ENCODE measurements at regions not wholly inside any gene's neighbourhood (a gene's known extent, or its start where the extent isn't known, plus 50 kb on each side); places are given as distances from the start of the nearest gene placed in this dataset.
"Not testable (repeated sequence)": the region's sequence is repeated elsewhere in the genome, so short reads cannot be mapped to it uniquely, and the experiment has no call there.

GRCh38 chr2:106307860-106308259, 113.8 kb upstream of the UXS1 start:
- Mint-ChIP-seq H3K4me1 (ENCODE audit: low read depth) (no peaks in the 10 kb centered on the region), H3K27me3 (ENCODE audit: low read depth) (peaks cover 25% of the 10 kb centered on the region), H3K36me3 (ENCODE audit: low read depth) (no peaks in the 10 kb centered on the region), H3K9me3 (no peaks in the 10 kb centered on the region), H3K27ac (no peak overlapping the region), H3K4me3 (no peak overlapping the region)

GRCh38 chr2:106306387-106306786, 112.3 kb upstream of the UXS1 start:
- Mint-ChIP-seq H3K27ac (no peak overlapping the region), H3K27me3 (ENCODE audit: low read depth) (peaks cover 25% of the 10 kb centered on the region), H3K36me3 (ENCODE audit: low read depth) (no peaks in the 10 kb centered on the region), H3K4me3 (no peak overlapping the region), H3K4me1 (ENCODE audit: low read depth) (no peaks in the 10 kb centered on the region), H3K9me3 (no peaks in the 10 kb centered on the region)

- Mint-ChIP-seq H3K9me3 (no peaks in the 10 kb centered on the region), H3K27ac (no peak overlapping the region), H3K4me1 (ENCODE audit: low read depth) (no peaks in the 10 kb centered on the region), H3K4me3 (no peak overlapping the region), H3K27me3 (ENCODE audit: low read depth) (peaks cover 25% of the 10 kb centered on the region), H3K36me3 (ENCODE audit: low read depth) (no peaks in the 10 kb centered on the region)
Measured at GRCh38 chr2:106304612-106305184, 110.6 kb upstream of the UXS1 start.

- Mint-ChIP-seq H3K27me3 (ENCODE audit: low read depth) (peaks cover 3% of the 10 kb centered on the region), H3K36me3 (ENCODE audit: low read depth) (no peaks in the 10 kb centered on the region), H3K4me3 (no peak overlapping the region), H3K27ac (no peak overlapping the region), H3K9me3 (no peaks in the 10 kb centered on the region), H3K4me1 (ENCODE audit: low read depth) (no peaks in the 10 kb centered on the region)
Measured at GRCh38 chr2:106299696-106300095, 105.6 kb upstream of the UXS1 start.

GRCh38 chr2:106296182-106296815, 102.2 kb upstream of the UXS1 start:
- no peaks in the 10 kb centered on the region for H3K36me3 Mint-ChIP-seq (ENCODE audit: low read depth)
- no peak overlapping the region for H3K27ac Mint-ChIP-seq
- H3K4me1 Mint-ChIP-seq (ENCODE audit: low read depth) = no peaks in the 10 kb centered on the region
- H3K9me3 Mint-ChIP-seq = no peaks in the 10 kb centered on the region
- H3K27me3 Mint-ChIP-seq (ENCODE audit: low read depth) = no peaks in the 10 kb centered on the region
- H3K4me3 Mint-ChIP-seq = no peak overlapping the region

GRCh38 chr2:106294182-106294581, 100.1 kb upstream of the UXS1 start:
- Mint-ChIP-seq H3K27me3 (ENCODE audit: low read depth) (no peaks in the 10 kb centered on the region), H3K36me3 (ENCODE audit: low read depth) (no peaks in the 10 kb centered on the region), H3K4me3 (no peak overlapping the region), H3K9me3 (no peaks in the 10 kb centered on the region), H3K4me1 (ENCODE audit: low read depth) (no peaks in the 10 kb centered on the region), H3K27ac (no peak overlapping the region)

- Mint-ChIP-seq H3K9me3 (no peaks in the 10 kb centered on the region), H3K4me1 (ENCODE audit: low read depth) (no peaks in the 10 kb centered on the region), H3K27ac (no peak overlapping the region), H3K4me3 (no peak overlapping the region), H3K27me3 (ENCODE audit: low read depth) (no peaks in the 10 kb centered on the region), H3K36me3 (ENCODE audit: low read depth) (no peaks in the 10 kb centered on the region)
Measured at GRCh38 chr2:106293271-106293783, 99.2 kb upstream of the UXS1 start.

- Mint-ChIP-seq H3K4me1 (ENCODE audit: low read depth) (no peaks in the 10 kb centered on the region), H3K27ac (no peak overlapping the region), H3K36me3 (ENCODE audit: low read depth) (no peaks in the 10 kb centered on the region), H3K27me3 (ENCODE audit: low read depth) (no peaks in the 10 kb centered on the region), H3K4me3 (no peak overlapping the region), H3K9me3 (no peaks in the 10 kb centered on the region)
Measured at GRCh38 chr2:106292627-106293026, 98.5 kb upstream of the UXS1 start.

- H3K27me3 Mint-ChIP-seq (ENCODE audit: low read depth) = no peaks in the 10 kb centered on the region
- H3K36me3 Mint-ChIP-seq (ENCODE audit: low read depth) = no peaks in the 10 kb centered on the region
- no peak overlapping the region for H3K4me3 Mint-ChIP-seq
- H3K27ac Mint-ChIP-seq = no peak overlapping the region
- H3K4me1 Mint-ChIP-seq (ENCODE audit: low read depth) = no peaks in the 10 kb centered on the region
- H3K9me3 Mint-ChIP-seq = no peaks in the 10 kb centered on the region
Measured at GRCh38 chr2:106288873-106289272, 94.8 kb upstream of the UXS1 start.

- Mint-ChIP-seq H3K9me3 (no peaks in the 10 kb centered on the region), H3K36me3 (ENCODE audit: low read depth) (no peaks in the 10 kb centered on the region), H3K27ac (peak overlapping the region; percentile 0), H3K4me3 (no peak overlapping the region), H3K27me3 (ENCODE audit: low read depth) (peaks cover 8% of the 10 kb centered on the region), H3K4me1 (ENCODE audit: low read depth) (no peaks in the 10 kb centered on the region)
Measured at GRCh38 chr2:106285237-106285829, 91.2 kb upstream of the UXS1 start.

- no peaks in the 10 kb centered on the region for H3K36me3 Mint-ChIP-seq (ENCODE audit: low read depth)
Measured at GRCh38 chr2:106284691-106285202, 90.6 kb upstream of the UXS1 start.

GRCh38 chr2:106284255-106284654, 90.2 kb upstream of the UXS1 start:
- Mint-ChIP-seq H3K27ac (no peak overlapping the region), H3K36me3 (ENCODE audit: low read depth) (no peaks in the 10 kb centered on the region), H3K4me3 (no peak overlapping the region), H3K27me3 (ENCODE audit: low read depth) (peaks cover 8% of the 10 kb centered on the region), H3K4me1 (ENCODE audit: low read depth) (no peaks in the 10 kb centered on the region), H3K9me3 (no peaks in the 10 kb centered on the region)

More at GRCh38 chr2:106284691-106285202, 90.6 kb upstream of the UXS1 start:
- Mint-ChIP-seq H3K4me1 (ENCODE audit: low read depth) (no peaks in the 10 kb centered on the region), H3K4me3 (no peak overlapping the region), H3K9me3 (no peaks in the 10 kb centered on the region), H3K27me3 (ENCODE audit: low read depth) (peaks cover 8% of the 10 kb centered on the region), H3K27ac (no peak overlapping the region)

GRCh38 chr2:106283228-106284152, 89.4 kb upstream of the UXS1 start:
- H3K36me3 Mint-ChIP-seq (ENCODE audit: low read depth); H3K27me3 Mint-ChIP-seq (ENCODE audit: low read depth): not testable (repeated sequence)

GRCh38 chr2:106282462-106283170, 88.5 kb upstream of the UXS1 start:
- no peak overlapping the region for H3K4me3 Mint-ChIP-seq
- no peaks in the 10 kb centered on the region for H3K9me3 Mint-ChIP-seq
- no peaks in the 10 kb centered on the region for H3K4me1 Mint-ChIP-seq (ENCODE audit: low read depth)
- H3K36me3 Mint-ChIP-seq (ENCODE audit: low read depth) = no peaks in the 10 kb centered on the region
- no peak overlapping the region for H3K27ac Mint-ChIP-seq
- H3K27me3 Mint-ChIP-seq (ENCODE audit: low read depth) = peaks cover 8% of the 10 kb centered on the region

More at GRCh38 chr2:106283228-106284152, 89.4 kb upstream of the UXS1 start:
- H3K4me3 Mint-ChIP-seq; H3K27ac Mint-ChIP-seq; H3K9me3 Mint-ChIP-seq; H3K4me1 Mint-ChIP-seq (ENCODE audit: low read depth): not testable (repeated sequence)
